IMR-90 (cell line): ENCODE measurements at regions not wholly inside any gene's neighbourhood (a gene's known extent, or its start where the extent isn't known, plus 50 kb on each side); places are given as distances from the start of the nearest gene placed in this dataset.

Experiments used
- CEBPB ChIP-seq: IDR thresholded peaks from 2 replicates; pipeline ENCODE4 v1.6.1; 2012; ENCODE audit warnings: low read depth, low read length, improper control_type of control experiment
- CTCF ChIP-seq: conservative IDR thresholded peaks from 2 replicates; pipeline ENCODE4 v1.5.1; 2012; ENCODE audit warnings: mild to moderate bottlenecking, low read depth, low read length, improper control_type of control experiment
- MXI1 ChIP-seq: IDR thresholded peaks from 2 replicates; pipeline ENCODE4 v1.6.1; 2012; ENCODE audit warnings: low read depth, mild to moderate bottlenecking, low read length, moderate library complexity, borderline replicate concordance
- POLR2A ChIP-seq: IDR thresholded peaks from 2 replicates; pipeline ENCODE4 v1.6.1; 2012; ENCODE audit warnings: mild to moderate bottlenecking, low read depth, low read length
- RFX5 ChIP-seq: IDR thresholded peaks from 2 replicates; pipeline ENCODE4 v1.8.0; 2012; ENCODE audit warnings: low read depth, mild to moderate bottlenecking, low read length, moderate library complexity
- TF ChIP-seq, protein P1 (sequence below): fragments of 150-350 bp; IDR thresholded peaks from 2 replicates; pipeline ENCODE4 v1.6.1; 2017; ENCODE audit warnings: mild to moderate bottlenecking, antibody characterized with exemption, low read length, low read depth
- TF ChIP-seq, protein P2 (sequence below): fragments of 150-350 bp; IDR thresholded peaks from 2 replicates; pipeline ENCODE4 v1.6.1; 2016; ENCODE audit warnings: low read depth, mild to moderate bottlenecking, low read length, moderate library complexity, borderline replicate concordance

DNA sequence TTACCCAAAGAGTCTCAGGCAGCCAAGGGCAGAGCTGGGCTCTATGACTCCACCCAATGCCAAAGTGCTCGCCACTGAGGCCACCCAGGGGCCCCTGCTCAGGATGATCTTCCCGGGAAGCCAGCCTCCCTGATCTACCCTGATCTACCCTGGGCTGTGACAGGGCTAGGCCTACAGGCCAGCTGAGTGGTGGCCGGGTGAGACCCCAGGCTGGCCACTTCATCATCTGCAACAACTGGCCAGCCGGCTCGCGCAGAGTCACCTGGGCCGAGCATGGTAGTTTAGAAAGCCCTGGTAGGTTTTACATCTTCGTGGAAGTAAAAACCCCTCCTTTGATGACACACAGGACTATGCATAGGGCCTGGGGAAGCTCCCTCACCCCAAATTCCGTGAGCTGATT is 276.3 kb downstream of the NDUFA10 start:
- TF ChIP-seq CTCF: no peak
- TF ChIP-seq CEBPB: no peak
- TF ChIP-seq MXI1: no peak
- TF ChIP-seq, protein P1, sequence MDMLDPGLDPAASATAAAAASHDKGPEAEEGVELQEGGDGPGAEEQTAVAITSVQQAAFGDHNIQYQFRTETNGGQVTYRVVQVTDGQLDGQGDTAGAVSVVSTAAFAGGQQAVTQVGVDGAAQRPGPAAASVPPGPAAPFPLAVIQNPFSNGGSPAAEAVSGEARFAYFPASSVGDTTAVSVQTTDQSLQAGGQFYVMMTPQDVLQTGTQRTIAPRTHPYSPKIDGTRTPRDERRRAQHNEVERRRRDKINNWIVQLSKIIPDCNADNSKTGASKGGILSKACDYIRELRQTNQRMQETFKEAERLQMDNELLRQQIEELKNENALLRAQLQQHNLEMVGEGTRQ: no peak
- TF ChIP-seq, protein P2, sequence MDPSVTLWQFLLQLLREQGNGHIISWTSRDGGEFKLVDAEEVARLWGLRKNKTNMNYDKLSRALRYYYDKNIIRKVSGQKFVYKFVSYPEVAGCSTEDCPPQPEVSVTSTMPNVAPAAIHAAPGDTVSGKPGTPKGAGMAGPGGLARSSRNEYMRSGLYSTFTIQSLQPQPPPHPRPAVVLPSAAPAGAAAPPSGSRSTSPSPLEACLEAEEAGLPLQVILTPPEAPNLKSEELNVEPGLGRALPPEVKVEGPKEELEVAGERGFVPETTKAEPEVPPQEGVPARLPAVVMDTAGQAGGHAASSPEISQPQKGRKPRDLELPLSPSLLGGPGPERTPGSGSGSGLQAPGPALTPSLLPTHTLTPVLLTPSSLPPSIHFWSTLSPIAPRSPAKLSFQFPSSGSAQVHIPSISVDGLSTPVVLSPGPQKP: no peak
- TF ChIP-seq RFX5: no peak
- TF ChIP-seq POLR2A: no peak
